Liver (tissue), 3 donors: ENCODE measurements at regions not wholly inside any gene's neighbourhood (a gene's known extent, or its start where the extent isn't known, plus 50 kb on each side); places are given as distances from the start of the nearest gene placed in this dataset.

Source experiments
- EGR1 ChIP-seq, 2 donors: IDR thresholded peaks; 2 replicates each; pipeline ENCODE4 v1.6.1; 2016 to 2018; ENCODE audit warnings: antibody characterized with exemption in 2 of 2, low read depth in 2 of 2
- FOXA1 ChIP-seq: IDR thresholded peaks from 2 replicates; pipeline ENCODE4 v1.6.1; 2016; ENCODE audit warnings: antibody characterized with exemption
- GABPA ChIP-seq, 2 donors: IDR thresholded peaks in 1 of 2; conservative IDR thresholded peaks in 1 of 2; 2 replicates each; pipeline ENCODE4 v1.6.1; 2016; ENCODE audit warnings: antibody characterized with exemption in 2 of 2, mild to moderate bottlenecking in 1 of 2, moderate library complexity in 1 of 2
- HNF4A ChIP-seq, 2 donors: conservative IDR thresholded peaks; 2 replicates each; pipeline ENCODE4 v1.6.1; 2016; ENCODE audit warnings: antibody characterized with exemption in 2 of 2, mild to moderate bottlenecking in 2 of 2
- JUND ChIP-seq, 2 donors: IDR thresholded peaks; 2 replicates each; pipeline ENCODE4 v1.6.1; 2016; ENCODE audit warnings: antibody characterized with exemption in 2 of 2
- RXRA ChIP-seq, 2 donors: IDR thresholded peaks; 2 replicates each; pipeline ENCODE4 v1.6.1; 2017 to 2018; ENCODE audit warnings: antibody characterized with exemption in 2 of 2, mild to moderate bottlenecking in 1 of 2
- TAF1 ChIP-seq: conservative IDR thresholded peaks from 2 replicates; pipeline ENCODE4 v1.6.1; 2016; ENCODE audit warnings: antibody characterized with exemption, mild to moderate bottlenecking
- YY1 ChIP-seq: IDR thresholded peaks from 2 replicates; pipeline ENCODE4 v1.6.1; 2016; ENCODE audit warnings: antibody characterized with exemption, mild to moderate bottlenecking
- TF ChIP-seq, protein P1 (sequence below): fragments of 150-350 bp; IDR thresholded peaks from 2 replicates; pipeline ENCODE4 v1.5.1; 2017; ENCODE audit warnings: improper control_type of control experiment, low read depth, low read length; ENCODE audit not compliant: missing input control
- TF ChIP-seq, protein P2 (sequence below): IDR thresholded peaks from 2 replicates; pipeline ENCODE4 v1.6.1; 2016; ENCODE audit warnings: antibody characterized with exemption
- donor health status: healthy.
- donor health status: healthy.

DNA sequence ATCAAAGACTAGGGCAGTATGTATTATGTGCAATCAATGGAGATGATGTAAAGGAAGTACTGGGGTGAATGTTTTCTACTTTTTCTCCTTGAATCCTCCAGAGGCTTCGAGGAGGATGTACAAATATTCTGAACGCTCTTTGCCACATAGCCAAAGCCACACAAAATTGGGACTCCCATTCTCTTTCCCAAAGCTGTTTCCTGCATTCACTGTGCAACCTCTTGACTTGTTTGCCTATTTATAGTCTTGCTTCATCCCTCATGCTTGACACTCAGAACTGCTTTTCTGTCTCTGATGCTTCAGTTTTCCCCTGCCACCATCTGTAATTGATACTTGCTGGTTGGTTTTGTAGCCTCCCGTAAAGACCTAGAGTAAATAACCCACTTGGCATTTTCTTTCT is 208.2 kb upstream of the RBMS1 start:
- TF ChIP-seq TAF1 (no peak), HNF4A (conservative IDR thresholded peaks at IDR 0.05) (no peak), EGR1 (IDR thresholded peaks at IDR 0.05; ENCODE audit: low read depth in 2 of 2) (no peak), FOXA1 (no peak), GABPA (IDR thresholded peaks at IDR 0.05 in 1 of 2, conservative IDR thresholded peaks at IDR 0.05 in 1 of 2) (no peak), RXRA (IDR thresholded peaks at IDR 0.05) (no peak), YY1 (no peak), JUND (IDR thresholded peaks at IDR 0.05) (no peak)
- TF ChIP-seq, protein P1, sequence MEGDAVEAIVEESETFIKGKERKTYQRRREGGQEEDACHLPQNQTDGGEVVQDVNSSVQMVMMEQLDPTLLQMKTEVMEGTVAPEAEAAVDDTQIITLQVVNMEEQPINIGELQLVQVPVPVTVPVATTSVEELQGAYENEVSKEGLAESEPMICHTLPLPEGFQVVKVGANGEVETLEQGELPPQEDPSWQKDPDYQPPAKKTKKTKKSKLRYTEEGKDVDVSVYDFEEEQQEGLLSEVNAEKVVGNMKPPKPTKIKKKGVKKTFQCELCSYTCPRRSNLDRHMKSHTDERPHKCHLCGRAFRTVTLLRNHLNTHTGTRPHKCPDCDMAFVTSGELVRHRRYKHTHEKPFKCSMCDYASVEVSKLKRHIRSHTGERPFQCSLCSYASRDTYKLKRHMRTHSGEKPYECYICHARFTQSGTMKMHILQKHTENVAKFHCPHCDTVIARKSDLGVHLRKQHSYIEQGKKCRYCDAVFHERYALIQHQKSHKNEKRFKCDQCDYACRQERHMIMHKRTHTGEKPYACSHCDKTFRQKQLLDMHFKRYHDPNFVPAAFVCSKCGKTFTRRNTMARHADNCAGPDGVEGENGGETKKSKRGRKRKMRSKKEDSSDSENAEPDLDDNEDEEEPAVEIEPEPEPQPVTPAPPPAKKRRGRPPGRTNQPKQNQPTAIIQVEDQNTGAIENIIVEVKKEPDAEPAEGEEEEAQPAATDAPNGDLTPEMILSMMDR, result no peak
- TF ChIP-seq, protein P2, sequence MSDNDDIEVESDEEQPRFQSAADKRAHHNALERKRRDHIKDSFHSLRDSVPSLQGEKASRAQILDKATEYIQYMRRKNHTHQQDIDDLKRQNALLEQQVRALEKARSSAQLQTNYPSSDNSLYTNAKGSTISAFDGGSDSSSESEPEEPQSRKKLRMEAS, result no peak
